Ishikawa (cell line): ENCODE measurements at regions not wholly inside any gene's neighbourhood (a gene's known extent, or its start where the extent isn't known, plus 50 kb on each side); places are given as distances from the start of the nearest gene placed in this dataset.

Experiments used
- CEBPB ChIP-seq: IDR thresholded peaks from 2 replicates; pipeline ENCODE4 v1.6.1; 2012
- CREB1 ChIP-seq: IDR thresholded peaks from 2 replicates; pipeline ENCODE4 v1.6.1; 2012; ENCODE audit warnings: low read depth
- EGR1 ChIP-seq: IDR thresholded peaks from 2 replicates; pipeline ENCODE4 v1.6.1; 2012
- EP300 ChIP-seq: IDR thresholded peaks from 2 replicates; pipeline ENCODE4 v1.6.1; 2012; ENCODE audit warnings: borderline replicate concordance
- FOXM1 ChIP-seq: IDR thresholded peaks from 2 replicates; pipeline ENCODE4 v1.6.1; 2012; ENCODE audit warnings: low read depth, borderline replicate concordance
- NFIC ChIP-seq: IDR thresholded peaks from 2 replicates; pipeline ENCODE4 v1.6.1; 2012
- RAD21 ChIP-seq: IDR thresholded peaks from 2 replicates; pipeline ENCODE4 v1.6.1; 2012; ENCODE audit warnings: low read depth
- TAF1 ChIP-seq: IDR thresholded peaks from 2 replicates; pipeline ENCODE4 v1.6.1; 2012; ENCODE audit warnings: low read depth, mild to moderate bottlenecking
- TCF12 ChIP-seq: IDR thresholded peaks from 2 replicates; pipeline ENCODE4 v1.6.1; 2012; ENCODE audit warnings: low read depth
- TEAD4 ChIP-seq: IDR thresholded peaks from 2 replicates; pipeline ENCODE4 v1.6.1; 2012
- USF1 ChIP-seq: IDR thresholded peaks from 2 replicates; pipeline ENCODE4 v1.6.1; 2012
- YY1 ChIP-seq: IDR thresholded peaks from 2 replicates; pipeline ENCODE4 v1.6.1; 2012; ENCODE audit warnings: low read depth
- ZBTB7A ChIP-seq: IDR thresholded peaks from 2 replicates; pipeline ENCODE4 v1.6.1; 2012; ENCODE audit warnings: low read depth
- TF ChIP-seq, protein P1 (sequence below): IDR thresholded peaks from 2 replicates; pipeline ENCODE4 v1.6.1; 2012
- TF ChIP-seq, protein P2 (sequence below): IDR thresholded peaks from 2 replicates; pipeline ENCODE4 v1.6.1; 2012; ENCODE audit warnings: low read depth, mild to moderate bottlenecking

DNA sequence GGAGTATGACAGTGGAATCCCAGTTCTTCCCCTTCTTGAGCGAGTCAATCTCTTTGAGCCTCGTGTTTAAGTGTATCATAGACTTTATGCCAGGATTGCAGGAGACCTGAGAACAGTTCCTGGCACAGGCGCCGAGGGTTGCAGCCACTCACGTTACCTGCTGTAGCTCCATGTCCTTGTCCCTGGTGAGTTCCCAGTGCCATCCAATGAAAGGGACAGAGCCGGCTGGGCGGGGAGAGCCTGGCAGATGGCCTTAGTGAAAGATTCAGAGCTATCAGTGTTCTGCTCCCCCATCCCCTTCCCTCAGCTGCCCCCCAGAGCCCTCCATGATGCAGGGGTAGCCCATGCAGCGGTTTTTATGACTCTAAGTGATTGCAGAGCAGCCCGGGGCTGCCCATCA is 554.0 kb downstream of the BNC2 start:
- TF ChIP-seq RAD21 (no peak), USF1 (no peak), ZBTB7A (no peak), FOXM1 (no peak), TEAD4 (no peak), YY1 (no peak), CREB1 (no peak)
- TF ChIP-seq, protein P1, sequence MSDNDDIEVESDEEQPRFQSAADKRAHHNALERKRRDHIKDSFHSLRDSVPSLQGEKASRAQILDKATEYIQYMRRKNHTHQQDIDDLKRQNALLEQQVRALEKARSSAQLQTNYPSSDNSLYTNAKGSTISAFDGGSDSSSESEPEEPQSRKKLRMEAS = no peak

GRCh38 chr9:16316911-16317817 is 553.3 kb downstream of the BNC2 start:
- TF ChIP-seq, protein P1 = no peak
- TF ChIP-seq ZBTB7A = no peak
- no peak for TF ChIP-seq RAD21
- no peak for TF ChIP-seq CREB1
- TF ChIP-seq, protein P2, sequence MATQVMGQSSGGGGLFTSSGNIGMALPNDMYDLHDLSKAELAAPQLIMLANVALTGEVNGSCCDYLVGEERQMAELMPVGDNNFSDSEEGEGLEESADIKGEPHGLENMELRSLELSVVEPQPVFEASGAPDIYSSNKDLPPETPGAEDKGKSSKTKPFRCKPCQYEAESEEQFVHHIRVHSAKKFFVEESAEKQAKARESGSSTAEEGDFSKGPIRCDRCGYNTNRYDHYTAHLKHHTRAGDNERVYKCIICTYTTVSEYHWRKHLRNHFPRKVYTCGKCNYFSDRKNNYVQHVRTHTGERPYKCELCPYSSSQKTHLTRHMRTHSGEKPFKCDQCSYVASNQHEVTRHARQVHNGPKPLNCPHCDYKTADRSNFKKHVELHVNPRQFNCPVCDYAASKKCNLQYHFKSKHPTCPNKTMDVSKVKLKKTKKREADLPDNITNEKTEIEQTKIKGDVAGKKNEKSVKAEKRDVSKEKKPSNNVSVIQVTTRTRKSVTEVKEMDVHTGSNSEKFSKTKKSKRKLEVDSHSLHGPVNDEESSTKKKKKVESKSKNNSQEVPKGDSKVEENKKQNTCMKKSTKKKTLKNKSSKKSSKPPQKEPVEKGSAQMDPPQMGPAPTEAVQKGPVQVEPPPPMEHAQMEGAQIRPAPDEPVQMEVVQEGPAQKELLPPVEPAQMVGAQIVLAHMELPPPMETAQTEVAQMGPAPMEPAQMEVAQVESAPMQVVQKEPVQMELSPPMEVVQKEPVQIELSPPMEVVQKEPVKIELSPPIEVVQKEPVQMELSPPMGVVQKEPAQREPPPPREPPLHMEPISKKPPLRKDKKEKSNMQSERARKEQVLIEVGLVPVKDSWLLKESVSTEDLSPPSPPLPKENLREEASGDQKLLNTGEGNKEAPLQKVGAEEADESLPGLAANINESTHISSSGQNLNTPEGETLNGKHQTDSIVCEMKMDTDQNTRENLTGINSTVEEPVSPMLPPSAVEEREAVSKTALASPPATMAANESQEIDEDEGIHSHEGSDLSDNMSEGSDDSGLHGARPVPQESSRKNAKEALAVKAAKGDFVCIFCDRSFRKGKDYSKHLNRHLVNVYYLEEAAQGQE = no peak
- no peak for TF ChIP-seq EGR1
- TF ChIP-seq TCF12 = no peak
- no peak for TF ChIP-seq EP300
- TF ChIP-seq TAF1 = no peak
- TF ChIP-seq YY1 = no peak
- TF ChIP-seq USF1 = no peak
- TF ChIP-seq TEAD4 = no peak
- no peak for TF ChIP-seq CEBPB

DNA sequence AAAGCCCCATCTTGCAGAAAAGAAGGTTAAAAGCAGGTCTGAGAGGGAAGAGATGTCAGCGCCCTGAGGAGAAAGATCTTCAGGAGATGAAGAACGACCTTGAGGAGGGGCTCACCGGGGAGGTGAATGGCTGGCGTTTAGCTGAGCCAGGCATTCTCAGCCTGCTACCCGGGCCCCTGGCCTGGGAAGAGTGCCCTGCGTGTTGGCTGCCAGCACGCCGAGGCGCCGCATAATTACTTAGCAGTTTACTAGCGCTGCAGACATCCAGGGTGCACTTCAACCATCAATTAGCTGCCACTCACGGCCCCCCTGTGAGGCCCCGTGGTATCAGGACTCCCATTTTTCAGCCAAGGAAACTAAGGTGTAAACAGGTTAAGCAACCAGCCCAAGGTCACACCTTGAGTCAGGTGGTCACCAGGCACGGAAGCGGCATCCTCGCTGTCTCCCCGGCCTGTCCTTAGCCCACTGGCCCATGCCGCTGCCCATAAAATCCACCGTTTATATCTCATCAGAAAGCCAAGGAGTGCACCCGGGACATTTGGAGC is 551.9 kb downstream of the BNC2 start:
- TF ChIP-seq TCF12 (no peak), TEAD4 (no peak), CREB1 (no peak), CEBPB (no peak), TAF1 (no peak)

- no peak for TF ChIP-seq EP300
- TF ChIP-seq ZBTB7A = no peak
- no peak for TF ChIP-seq TAF1
- TF ChIP-seq NFIC = no peak
- TF ChIP-seq FOXM1 = no peak
- no peak for TF ChIP-seq CEBPB
- TF ChIP-seq USF1 = no peak
- no peak for TF ChIP-seq CREB1
- no peak for TF ChIP-seq RAD21
- TF ChIP-seq TCF12 = no peak
These were observed 550.8 kb downstream of the BNC2 start for GRCh38 chr9:16319646-16320045.

DNA sequence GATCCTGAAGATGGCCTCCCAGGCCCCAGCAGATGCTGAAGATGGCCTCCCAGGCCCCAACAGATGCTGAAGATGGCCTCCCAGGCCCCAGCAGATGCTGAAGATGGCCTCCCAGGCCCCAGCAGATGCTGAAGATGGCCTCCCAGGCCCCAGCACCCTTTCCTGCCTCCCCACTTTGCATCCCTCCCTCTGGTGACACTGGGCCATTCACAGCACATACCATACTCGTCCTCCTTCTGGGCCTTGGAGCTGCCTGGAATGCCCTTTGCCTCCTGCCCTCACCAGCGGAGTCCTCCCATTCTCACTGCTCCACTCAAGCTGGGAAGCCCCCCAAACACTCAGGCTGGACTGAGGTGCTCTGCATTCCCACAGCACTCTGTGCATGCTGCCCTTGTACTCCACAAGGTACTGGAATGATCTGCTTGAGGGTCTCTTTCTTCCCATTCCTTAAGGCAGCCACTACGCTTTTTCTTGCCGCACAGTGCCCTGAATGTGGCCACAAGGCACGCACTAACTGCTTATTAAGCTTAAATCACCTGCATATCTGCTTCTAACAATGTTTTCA is 550.0 kb downstream of the BNC2 start:
- TF ChIP-seq TCF12 = no peak
- TF ChIP-seq NFIC = no peak
- no peak for TF ChIP-seq USF1
- no peak for TF ChIP-seq TEAD4
- TF ChIP-seq CREB1 = no peak
- TF ChIP-seq YY1 = no peak
- no peak for TF ChIP-seq CEBPB
- TF ChIP-seq, protein P1 = no peak
- TF ChIP-seq TAF1 = no peak
- TF ChIP-seq FOXM1 = no peak
